Muscle of back (tissue), 3 donors: ENCODE measurements at regions not wholly inside any gene's neighbourhood (a gene's known extent, or its start where the extent isn't known, plus 50 kb on each side); places are given as distances from the start of the nearest gene placed in this dataset.
A peak's percentile ranks its signal among the peaks of the same experiment; 100 is the strongest.

ENCODE experiments used
- DNase-seq, 3 donors: peaks; one replicate each; pipeline versions ENCODE4 v3.0.0 to v3.0.0-alpha.2; 2013

GRCh38 chr13:65881561-65882155 is 1348.5 kb downstream of the PCDH9 start:
- DNase-seq: no peak

- no peak for DNase-seq
Observed at GRCh38 chr13:65875031-65875430, 1355.1 kb downstream of the PCDH9 start.

GRCh38 chr13:65872448-65872847 is 1357.7 kb downstream of the PCDH9 start:
- DNase-seq: no peak

GRCh38 chr13:65868884-65869283 is 1361.3 kb downstream of the PCDH9 start:
- DNase-seq: no peak

- no peak for DNase-seq
Observed at GRCh38 chr13:65868099-65868498, 1362.0 kb downstream of the PCDH9 start.

GRCh38 chr13:65866138-65866537 is 1364.0 kb downstream of the PCDH9 start:
- no peak for DNase-seq

- DNase-seq: peak in 1 of 3 donors; percentile 9
Observed at GRCh38 chr13:65865206-65865605, 1364.9 kb downstream of the PCDH9 start.

- DNase-seq: no peak
Observed at GRCh38 chr13:65864039-65864438, 1366.1 kb downstream of the PCDH9 start.

GRCh38 chr13:65860306-65860705 is 1369.8 kb downstream of the PCDH9 start:
- peak; percentile 13 to 55 (median 32) for DNase-seq

GRCh38 chr13:65857942-65858565 is 1372.1 kb downstream of the PCDH9 start:
- DNase-seq: no peak

- peak; percentile 7 to 30 (median 9) for DNase-seq
Observed at GRCh38 chr13:65856431-65856830, 1373.7 kb downstream of the PCDH9 start.

- no peak for DNase-seq
Observed at GRCh38 chr13:65855242-65855805, 1374.8 kb downstream of the PCDH9 start.

GRCh38 chr13:65854431-65854830 is 1375.7 kb downstream of the PCDH9 start:
- DNase-seq: no peak

GRCh38 chr13:65844266-65844841 is 1385.8 kb downstream of the PCDH9 start:
- DNase-seq: no peak

- DNase-seq: no peak
Observed at GRCh38 chr13:65843314-65843731, 1386.8 kb downstream of the PCDH9 start.

GRCh38 chr13:65841156-65841555 is 1389.0 kb downstream of the PCDH9 start:
- no peak for DNase-seq

- no peak for DNase-seq
Observed at GRCh38 chr13:65836066-65836465, 1394.1 kb downstream of the PCDH9 start.

GRCh38 chr13:65834897-65835296 is 1395.2 kb downstream of the PCDH9 start:
- DNase-seq: no peak

GRCh38 chr13:65830411-65831205 is 1399.5 kb downstream of the PCDH9 start:
- no peak for DNase-seq

- no peak for DNase-seq
Observed at GRCh38 chr13:65829241-65830008, 1400.7 kb downstream of the PCDH9 start.

- DNase-seq: no peak
Observed at GRCh38 chr13:65826657-65827056, 1403.5 kb downstream of the PCDH9 start.

GRCh38 chr13:65825039-65825438 is 1405.1 kb downstream of the PCDH9 start:
- no peak for DNase-seq
